PC-3 (cell line): ENCODE measurements at regions not wholly inside any gene's neighbourhood (a gene's known extent, or its start where the extent isn't known, plus 50 kb on each side); places are given as distances from the start of the nearest gene placed in this dataset.

Source experiments
- ATAC-seq: fragments of 200-7000 bp; cut with Tn5 transposase; 2 replicates; pipeline ENCODE4 v1.9.1; 2020; ENCODE audit warnings: mild to moderate bottlenecking, moderate library complexity
- BruUV-seq: library from RNA; stranded (reverse); fragments of 400-500 nt; replicated peaks from 2 replicates; lab custom pipeline; 2021; lab: Mats Ljungman, UMichigan
- CTCF ChIA-PET: fragments of 300-600 bp; sonication (Branson Sonifier 250); formaldehyde crosslinking; loops from one replicate; lab custom pipeline; 2022; ENCODE audit warnings: antibody characterized with exemption; lab: Charles Lee
- POLR2A ChIA-PET: fragments of 300-600 bp; sonication (Branson Sonifier 250); formaldehyde crosslinking; loops from one replicate; lab custom pipeline; 2022; ENCODE audit warnings: antibody characterized with exemption; ENCODE audit not compliant: unreplicated experiment; lab: Charles Lee
- DNase-seq: peaks from one replicate; pipeline ENCODE4 v3.0.0-alpha.2; 2015
- H2AFZ ChIP-seq: fragments of 300-600 bp; sonication (generic); 2 replicates; pipeline ENCODE4 v1.6.0; 2016; ENCODE audit warnings: antibody characterized with exemption, low read length
- H3F3A ChIP-seq: fragments of 300-600 bp; sonication (generic); one replicate; pipeline ENCODE4 v1.6.0; 2017; ENCODE audit warnings: antibody characterized with exemption, low read length, control low read depth, mild to moderate bottlenecking; ENCODE audit not compliant: unreplicated experiment
- H3K27ac ChIP-seq: fragments of 300-600 bp; sonication (generic); 2 replicates; pipeline ENCODE4 v1.5.1; 2016; ENCODE audit warnings: mild to moderate bottlenecking, low read length
- H3K27me3 ChIP-seq: fragments of 300-600 bp; sonication (generic); 2 replicates; pipeline ENCODE4 v1.6.1; 2016; ENCODE audit warnings: low read length, mixed read lengths
- H3K36me3 ChIP-seq: fragments of 300-600 bp; sonication (generic); 2 replicates; pipeline ENCODE4 v1.6.1; 2016; ENCODE audit warnings: low read depth, mixed run types, low read length, mixed read lengths
- H3K4me1 ChIP-seq: fragments of 300-600 bp; sonication (generic); 2 replicates; pipeline ENCODE4 v1.5.1; 2016; ENCODE audit warnings: low read length; ENCODE audit not compliant: insufficient read depth
- H3K4me2 ChIP-seq: fragments of 300-600 bp; sonication (generic); 2 replicates; pipeline ENCODE4 v1.6.0; 2016; ENCODE audit warnings: low read length
- H3K4me3 ChIP-seq: fragments of 300-600 bp; sonication (generic); 2 replicates; pipeline ENCODE4 v1.5.1; 2016; ENCODE audit warnings: mild to moderate bottlenecking, low read length, mixed read lengths
- H3K79me2 ChIP-seq: fragments of 300-600 bp; sonication (generic); 2 replicates; pipeline ENCODE4 v1.6.1; 2017; ENCODE audit warnings: low read length, mixed read lengths
- H3K9ac ChIP-seq: fragments of 300-600 bp; sonication (generic); 2 replicates; pipeline ENCODE4 v1.6.0; 2016; ENCODE audit warnings: mild to moderate bottlenecking, low read length
- H3K9me2 ChIP-seq: fragments of 300-600 bp; sonication (generic); replicated peaks from 2 replicates; pipeline ENCODE4 v1.6.1; 2016; ENCODE audit warnings: mixed run types, low read length, mixed read lengths
- H3K9me3 ChIP-seq: fragments of 300-600 bp; sonication (generic); 2 replicates; pipeline ENCODE4 v1.6.1; 2016; ENCODE audit warnings: low read length, mixed read lengths
- H4K20me1 ChIP-seq: fragments of 300-600 bp; sonication (generic); 2 replicates; pipeline ENCODE4 v1.6.1; 2016; ENCODE audit warnings: low read length, mixed read lengths
- CTCF ChIP-seq: fragments of 300-600 bp; sonication (generic); conservative IDR thresholded peaks from 2 replicates; pipeline ENCODE4 v1.5.1; 2017; ENCODE audit warnings: antibody characterized with exemption, low read depth, mild to moderate bottlenecking, low read length
- EZH2 ChIP-seq: fragments of 300-600 bp; sonication (generic); IDR thresholded peaks from one replicate; pipeline ENCODE4 v1.6.1; 2017; ENCODE audit warnings: antibody characterized with exemption, mild to moderate bottlenecking, low read length; ENCODE audit not compliant: unreplicated experiment
- EZH2phosphoT487 ChIP-seq: fragments of 300-600 bp; sonication (generic); IDR thresholded peaks from 2 replicates; pipeline ENCODE4 v1.6.1; 2018; ENCODE audit warnings: mild to moderate bottlenecking, antibody characterized with exemption, low read length, borderline replicate concordance
- intact Hi-C: fragments of 100-400 bp; cut with micrococcal nuclease; formaldehyde crosslinking; loops from 2 replicates; pipeline ENCODE4 v1.9.0; 2023

GRCh38 chr5:168047669-168048111, 243.8 kb upstream of the WWC1 start:
- no peaks in the 10 kb centered on the region for H3K9me2 ChIP-seq
- ATAC-seq, result peak; percentile 35; the same call in 1 of the 2 replicates
- no peaks in the 10 kb centered on the region for H3K9me3 ChIP-seq
- no peak overlapping the region for H3K27ac ChIP-seq
- peaks cover 57% of the 10 kb centered on the region for H3K27me3 ChIP-seq
- H3K79me2 ChIP-seq, result no peaks in the 10 kb centered on the region
- H3K4me2 ChIP-seq, result no peak overlapping the region
- no peaks in the 10 kb centered on the region for H4K20me1 ChIP-seq
- H3K9ac ChIP-seq, result no peak overlapping the region
- no TSS peak for BruUV-seq
- no peak for TF ChIP-seq CTCF
- no peak for TF ChIP-seq EZH2
- no peak for DNase-seq
- H3F3A ChIP-seq, result no peaks in the 10 kb centered on the region
- no peaks in the 10 kb centered on the region for H3K4me1 ChIP-seq
- no peak overlapping the region for H3K4me3 ChIP-seq
- H3K36me3 ChIP-seq, result no peaks in the 10 kb centered on the region
- CTCF ChIA-PET, result interaction anchor here (0.5 kb wide), 2 partner anchors 172 to 477 kb away, joined by 4 to 5 read pairs; no protein-coding TSS in a partner anchor
- intact Hi-C loops, result loop anchor here (1.0 to 5.0 kb wide), 2 partner anchors 465 to 1085 kb away; no protein-coding TSS in a partner anchor
- no peak overlapping the region for H2AFZ ChIP-seq
- POLR2A ChIA-PET, result no interaction called here

GRCh38 chr5:168048486-168048885, 243.0 kb upstream of the WWC1 start:
- no peak overlapping the region for H3K27ac ChIP-seq
- H3K9ac ChIP-seq, result no peak overlapping the region
- H3K9me3 ChIP-seq, result no peaks in the 10 kb centered on the region
- ChIA-PET CTCF (no interaction called here), POLR2A (no interaction called here)
- TF ChIP-seq CTCF (no peak), EZH2 (no peak), EZH2phosphoT487 (no peak)
- ATAC-seq (no peak), DNase-seq (no peak)
- no peaks in the 10 kb centered on the region for H3K79me2 ChIP-seq
- H3K27me3 ChIP-seq, result peaks cover 52% of the 10 kb centered on the region
- no peaks in the 10 kb centered on the region for H3F3A ChIP-seq
- intact Hi-C loops, result loop anchor here (5.0 kb wide), 1 partner anchor 1086 kb away; no protein-coding TSS in a partner anchor
- H2AFZ ChIP-seq, result no peak overlapping the region
- no peaks in the 10 kb centered on the region for H3K36me3 ChIP-seq
- no peaks in the 10 kb centered on the region for H3K9me2 ChIP-seq
- no peak overlapping the region for H3K4me3 ChIP-seq
- H3K4me2 ChIP-seq, result no peak overlapping the region
- BruUV-seq, result no TSS peak
- H4K20me1 ChIP-seq, result no peaks in the 10 kb centered on the region
- no peaks in the 10 kb centered on the region for H3K4me1 ChIP-seq

GRCh38 chr5:168052686-168053085, 238.8 kb upstream of the WWC1 start:
- Histone ChIP-seq H3F3A (no peaks in the 10 kb centered on the region), H4K20me1 (no peaks in the 10 kb centered on the region), H3K27me3 (peaks cover 30% of the 10 kb centered on the region), H3K9me3 (no peaks in the 10 kb centered on the region), H2AFZ (no peak overlapping the region), H3K27ac (no peak overlapping the region), H3K4me3 (no peak overlapping the region), H3K9ac (no peak overlapping the region), H3K79me2 (no peaks in the 10 kb centered on the region), H3K9me2 (no peaks in the 10 kb centered on the region), H3K4me1 (no peaks in the 10 kb centered on the region), H3K36me3 (no peaks in the 10 kb centered on the region), H3K4me2 (no peak overlapping the region)
- intact Hi-C loops, result loop anchor here (10.0 kb wide), 1 partner anchor 258 kb away; no protein-coding TSS in a partner anchor
- ChIA-PET CTCF (no interaction called here), POLR2A (no interaction called here)
- no TSS peak for BruUV-seq
- DNase-seq (no peak), ATAC-seq (no peak)
- TF ChIP-seq EZH2phosphoT487 (no peak), CTCF (no peak), EZH2 (no peak)
